ENCODE measurements at regions not wholly inside any gene's neighbourhood (a gene's known extent, or its start where the extent isn't known, plus 50 kb on each side); places are given as distances from the start of the nearest gene placed in this dataset.

DNA sequence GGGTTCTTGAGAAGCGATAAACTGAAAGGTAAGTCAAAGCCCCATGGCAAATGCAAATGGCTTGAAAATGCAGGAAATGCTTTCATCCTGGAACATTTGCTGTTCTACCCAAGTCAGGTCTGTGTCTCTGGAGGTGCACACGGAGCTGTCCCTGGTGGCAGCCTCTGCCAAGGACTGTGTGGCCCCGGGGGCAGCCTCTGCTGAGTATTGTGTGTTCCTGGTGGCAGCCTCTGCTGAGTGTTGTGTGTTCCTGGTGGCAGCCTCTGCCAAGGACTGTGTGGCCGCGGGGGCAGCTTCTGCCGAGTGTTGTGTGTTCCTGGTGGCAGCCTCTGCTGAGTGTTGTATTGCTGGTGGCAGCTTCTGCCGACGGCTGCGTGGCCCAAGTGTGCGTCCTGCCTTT, 135.6 kb upstream of the ALKAL2 start (continued):
- no peak for TF ChIP-seq CHD7 (IDR thresholded peaks at IDR 0.05; ENCODE audit: insufficient replicate concordance, low read length)
- TF ChIP-seq POLR2AphosphoS5 (IDR thresholded peaks at IDR 0.05; ENCODE audit: low read depth, low read length): no peak
- no peak for TF ChIP-seq EGR1 (IDR thresholded peaks at IDR 0.05; ENCODE audit: borderline replicate concordance, low read depth, low read length)
- TF ChIP-seq SP1 (IDR thresholded peaks at IDR 0.05; ENCODE audit: low read depth, low read length): no peak
- no peak for TF ChIP-seq RAD21 (IDR thresholded peaks at IDR 0.05 in 1 of 2, conservative IDR thresholded peaks at IDR 0.05 in 1 of 2; ENCODE audit: low read depth in 2 of 2, low read length in 2 of 2)
- TF ChIP-seq, protein P1, sequence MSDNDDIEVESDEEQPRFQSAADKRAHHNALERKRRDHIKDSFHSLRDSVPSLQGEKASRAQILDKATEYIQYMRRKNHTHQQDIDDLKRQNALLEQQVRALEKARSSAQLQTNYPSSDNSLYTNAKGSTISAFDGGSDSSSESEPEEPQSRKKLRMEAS (IDR thresholded peaks at IDR 0.05): no peak
- TF ChIP-seq, protein P2, sequence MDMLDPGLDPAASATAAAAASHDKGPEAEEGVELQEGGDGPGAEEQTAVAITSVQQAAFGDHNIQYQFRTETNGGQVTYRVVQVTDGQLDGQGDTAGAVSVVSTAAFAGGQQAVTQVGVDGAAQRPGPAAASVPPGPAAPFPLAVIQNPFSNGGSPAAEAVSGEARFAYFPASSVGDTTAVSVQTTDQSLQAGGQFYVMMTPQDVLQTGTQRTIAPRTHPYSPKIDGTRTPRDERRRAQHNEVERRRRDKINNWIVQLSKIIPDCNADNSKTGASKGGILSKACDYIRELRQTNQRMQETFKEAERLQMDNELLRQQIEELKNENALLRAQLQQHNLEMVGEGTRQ (IDR thresholded peaks at IDR 0.05; ENCODE audit: low read length): no peak
